Muscle of back (tissue), 3 donors: ENCODE measurements at regions not wholly inside any gene's neighbourhood (a gene's known extent, or its start where the extent isn't known, plus 50 kb on each side); places are given as distances from the start of the nearest gene placed in this dataset.

Experiments used
- DNase-seq, 3 donors: peaks; one replicate each; pipeline versions ENCODE4 v3.0.0 to v3.0.0-alpha.2; 2013

- DNase-seq: no peak
Measured at GRCh38 chr12:24280056-24280842, 330.8 kb upstream of the SOX5 start.

- DNase-seq: no peak
Measured at GRCh38 chr12:24278832-24279231, 329.4 kb upstream of the SOX5 start.

GRCh38 chr12:24270965-24271364, 321.5 kb upstream of the SOX5 start:
- no peak for DNase-seq

GRCh38 chr12:24270464-24270863, 321.0 kb upstream of the SOX5 start:
- DNase-seq: no peak

- DNase-seq: no peak
Measured at GRCh38 chr12:24268663-24269186, 319.3 kb upstream of the SOX5 start.

GRCh38 chr12:24266982-24267381, 317.5 kb upstream of the SOX5 start:
- DNase-seq: no peak

GRCh38 chr12:24256684-24257083, 307.2 kb upstream of the SOX5 start:
- no peak for DNase-seq

- DNase-seq: no peak
Measured at GRCh38 chr12:24255920-24256665, 306.6 kb upstream of the SOX5 start.

GRCh38 chr12:24252602-24253001, 303.1 kb upstream of the SOX5 start:
- DNase-seq: no peak

GRCh38 chr12:24246934-24247333, 297.5 kb upstream of the SOX5 start:
- no peak for DNase-seq

GRCh38 chr12:24246376-24246775, 296.9 kb upstream of the SOX5 start:
- no peak for DNase-seq

- no peak for DNase-seq
Measured at GRCh38 chr12:24244801-24245200, 295.3 kb upstream of the SOX5 start.

- DNase-seq: no peak
Measured at GRCh38 chr12:24244231-24244630, 294.8 kb upstream of the SOX5 start.

GRCh38 chr12:24240707-24241106, 291.2 kb upstream of the SOX5 start:
- no peak for DNase-seq

GRCh38 chr12:24233519-24234246, 284.2 kb upstream of the SOX5 start:
- DNase-seq: no peak

GRCh38 chr12:24232531-24232930, 283.1 kb upstream of the SOX5 start:
- no peak for DNase-seq

- DNase-seq: no peak
Measured at GRCh38 chr12:24231298-24231697, 281.8 kb upstream of the SOX5 start.

- no peak for DNase-seq
Measured at GRCh38 chr12:24230061-24230701, 280.7 kb upstream of the SOX5 start.

GRCh38 chr12:24229031-24229700, 279.7 kb upstream of the SOX5 start:
- DNase-seq: no peak

- no peak for DNase-seq
Measured at GRCh38 chr12:24228371-24228770, 278.9 kb upstream of the SOX5 start.

- no peak for DNase-seq
Measured at GRCh38 chr12:24227551-24227950, 278.1 kb upstream of the SOX5 start.
